HL-60 (cell line): ENCODE measurements at regions not wholly inside any gene's neighbourhood (a gene's known extent, or its start where the extent isn't known, plus 50 kb on each side); places are given as distances from the start of the nearest gene placed in this dataset.

ENCODE experiments used
- DNase-seq, 2 experiments: peaks; one replicate each; pipeline ENCODE4 v3.0.0-alpha.2; 2010 to 2020; ENCODE audit warnings: low read depth in 1 of 2, low spot score in 1 of 2
- H3K27ac ChIP-seq: fragments of 250-450 bp; sonication (Bioruptor Pico); replicated peaks from 2 replicates; pipeline ENCODE4 v1.5.1; 2020; ENCODE audit warnings: mild to moderate bottlenecking, moderate library complexity
- H3K27me3 ChIP-seq: fragments of 250-450 bp; sonication (Bioruptor Pico); 2 replicates; pipeline ENCODE4 v1.5.1; 2021; ENCODE audit warnings: mild to moderate bottlenecking, moderate library complexity; ENCODE audit not compliant: insufficient read depth, poor library complexity, severe bottlenecking
- H3K4me3 ChIP-seq: replicated peaks from 2 replicates; pipeline ENCODE4 v1.5.1; 2011; ENCODE audit warnings: mild to moderate bottlenecking, control low read depth, low read length; ENCODE audit not compliant: insufficient read depth
- GABPA ChIP-seq: IDR thresholded peaks from 2 replicates; pipeline ENCODE4 v1.6.1; 2012; ENCODE audit warnings: low read depth
- POLR2AphosphoS5 ChIP-seq: IDR thresholded peaks from 2 replicates; pipeline ENCODE4 v1.6.1; 2012; ENCODE audit warnings: low read depth
- SPI1 ChIP-seq: IDR thresholded peaks from 2 replicates; pipeline ENCODE4 v1.6.1; 2012; ENCODE audit warnings: low read depth, mild to moderate bottlenecking, borderline replicate concordance
- TF ChIP-seq, protein P1 (sequence below): IDR thresholded peaks from 2 replicates; pipeline ENCODE4 v1.6.1; 2012; ENCODE audit warnings: low read depth; ENCODE audit not compliant: insufficient replicate concordance
- TF ChIP-seq, protein P2 (sequence below): IDR thresholded peaks from one replicate; pipeline ENCODE4 v1.5.1; 2011; ENCODE audit warnings: low read length, control low read depth, inconsistent platforms; ENCODE audit not compliant: insufficient read depth

DNA sequence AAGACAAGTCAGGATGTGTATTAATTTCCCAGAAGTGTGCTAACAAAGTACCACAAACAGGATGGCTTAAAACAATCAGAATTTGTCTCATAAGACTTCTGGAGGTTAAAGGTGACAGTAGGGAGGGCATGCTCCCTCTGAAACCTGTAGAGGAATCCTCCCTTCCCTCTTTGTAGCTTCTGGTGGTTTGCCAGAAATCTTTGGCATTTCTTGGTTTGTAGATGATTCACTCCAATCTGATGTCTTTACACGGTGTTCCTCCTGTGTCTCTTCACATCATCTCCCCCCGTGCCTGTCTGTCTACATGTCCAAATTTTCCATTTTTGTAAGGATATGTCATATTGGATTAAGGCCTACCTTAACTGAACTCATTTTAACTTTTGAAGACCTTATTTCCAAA, 471.5 kb downstream of the ZNF608 start:
- no peak overlapping the region for H3K27ac ChIP-seq
- no peaks in the 10 kb centered on the region for H3K27me3 ChIP-seq
- TF ChIP-seq SPI1 (no peak), POLR2AphosphoS5 (no peak), GABPA (no peak)
- TF ChIP-seq, protein P1, sequence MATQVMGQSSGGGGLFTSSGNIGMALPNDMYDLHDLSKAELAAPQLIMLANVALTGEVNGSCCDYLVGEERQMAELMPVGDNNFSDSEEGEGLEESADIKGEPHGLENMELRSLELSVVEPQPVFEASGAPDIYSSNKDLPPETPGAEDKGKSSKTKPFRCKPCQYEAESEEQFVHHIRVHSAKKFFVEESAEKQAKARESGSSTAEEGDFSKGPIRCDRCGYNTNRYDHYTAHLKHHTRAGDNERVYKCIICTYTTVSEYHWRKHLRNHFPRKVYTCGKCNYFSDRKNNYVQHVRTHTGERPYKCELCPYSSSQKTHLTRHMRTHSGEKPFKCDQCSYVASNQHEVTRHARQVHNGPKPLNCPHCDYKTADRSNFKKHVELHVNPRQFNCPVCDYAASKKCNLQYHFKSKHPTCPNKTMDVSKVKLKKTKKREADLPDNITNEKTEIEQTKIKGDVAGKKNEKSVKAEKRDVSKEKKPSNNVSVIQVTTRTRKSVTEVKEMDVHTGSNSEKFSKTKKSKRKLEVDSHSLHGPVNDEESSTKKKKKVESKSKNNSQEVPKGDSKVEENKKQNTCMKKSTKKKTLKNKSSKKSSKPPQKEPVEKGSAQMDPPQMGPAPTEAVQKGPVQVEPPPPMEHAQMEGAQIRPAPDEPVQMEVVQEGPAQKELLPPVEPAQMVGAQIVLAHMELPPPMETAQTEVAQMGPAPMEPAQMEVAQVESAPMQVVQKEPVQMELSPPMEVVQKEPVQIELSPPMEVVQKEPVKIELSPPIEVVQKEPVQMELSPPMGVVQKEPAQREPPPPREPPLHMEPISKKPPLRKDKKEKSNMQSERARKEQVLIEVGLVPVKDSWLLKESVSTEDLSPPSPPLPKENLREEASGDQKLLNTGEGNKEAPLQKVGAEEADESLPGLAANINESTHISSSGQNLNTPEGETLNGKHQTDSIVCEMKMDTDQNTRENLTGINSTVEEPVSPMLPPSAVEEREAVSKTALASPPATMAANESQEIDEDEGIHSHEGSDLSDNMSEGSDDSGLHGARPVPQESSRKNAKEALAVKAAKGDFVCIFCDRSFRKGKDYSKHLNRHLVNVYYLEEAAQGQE = no peak
- TF ChIP-seq, protein P2, sequence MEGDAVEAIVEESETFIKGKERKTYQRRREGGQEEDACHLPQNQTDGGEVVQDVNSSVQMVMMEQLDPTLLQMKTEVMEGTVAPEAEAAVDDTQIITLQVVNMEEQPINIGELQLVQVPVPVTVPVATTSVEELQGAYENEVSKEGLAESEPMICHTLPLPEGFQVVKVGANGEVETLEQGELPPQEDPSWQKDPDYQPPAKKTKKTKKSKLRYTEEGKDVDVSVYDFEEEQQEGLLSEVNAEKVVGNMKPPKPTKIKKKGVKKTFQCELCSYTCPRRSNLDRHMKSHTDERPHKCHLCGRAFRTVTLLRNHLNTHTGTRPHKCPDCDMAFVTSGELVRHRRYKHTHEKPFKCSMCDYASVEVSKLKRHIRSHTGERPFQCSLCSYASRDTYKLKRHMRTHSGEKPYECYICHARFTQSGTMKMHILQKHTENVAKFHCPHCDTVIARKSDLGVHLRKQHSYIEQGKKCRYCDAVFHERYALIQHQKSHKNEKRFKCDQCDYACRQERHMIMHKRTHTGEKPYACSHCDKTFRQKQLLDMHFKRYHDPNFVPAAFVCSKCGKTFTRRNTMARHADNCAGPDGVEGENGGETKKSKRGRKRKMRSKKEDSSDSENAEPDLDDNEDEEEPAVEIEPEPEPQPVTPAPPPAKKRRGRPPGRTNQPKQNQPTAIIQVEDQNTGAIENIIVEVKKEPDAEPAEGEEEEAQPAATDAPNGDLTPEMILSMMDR = no peak
- no peak overlapping the region for H3K4me3 ChIP-seq
- DNase-seq = no peak

DNA sequence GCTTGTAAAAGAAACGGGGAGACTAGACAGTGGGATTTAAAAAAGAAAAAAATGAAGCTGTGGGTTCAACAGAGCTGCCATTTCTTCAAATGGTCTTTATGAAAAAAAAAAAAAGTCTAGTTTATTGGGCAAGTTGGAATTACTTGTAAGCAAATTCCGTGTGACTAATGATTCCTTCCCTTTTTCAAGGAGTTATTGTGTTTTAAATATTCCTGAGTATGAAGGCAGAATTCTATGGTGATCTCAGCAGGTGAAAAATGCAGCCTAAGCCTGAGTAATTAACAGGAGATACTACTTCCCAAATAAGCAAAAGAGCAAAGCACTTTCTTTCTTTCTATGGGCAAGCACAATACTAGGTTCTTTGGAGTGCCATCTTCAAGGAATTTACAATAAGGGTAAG, 481.9 kb downstream of the ZNF608 start:
- no peak overlapping the region for H3K4me3 ChIP-seq
- no peaks in the 10 kb centered on the region for H3K27me3 ChIP-seq
- no peak for DNase-seq
- TF ChIP-seq, protein P2 = no peak
- TF ChIP-seq GABPA (no peak), SPI1 (no peak), POLR2AphosphoS5 (no peak)
- TF ChIP-seq, protein P1 = no peak
- H3K27ac ChIP-seq = no peak overlapping the region

DNA sequence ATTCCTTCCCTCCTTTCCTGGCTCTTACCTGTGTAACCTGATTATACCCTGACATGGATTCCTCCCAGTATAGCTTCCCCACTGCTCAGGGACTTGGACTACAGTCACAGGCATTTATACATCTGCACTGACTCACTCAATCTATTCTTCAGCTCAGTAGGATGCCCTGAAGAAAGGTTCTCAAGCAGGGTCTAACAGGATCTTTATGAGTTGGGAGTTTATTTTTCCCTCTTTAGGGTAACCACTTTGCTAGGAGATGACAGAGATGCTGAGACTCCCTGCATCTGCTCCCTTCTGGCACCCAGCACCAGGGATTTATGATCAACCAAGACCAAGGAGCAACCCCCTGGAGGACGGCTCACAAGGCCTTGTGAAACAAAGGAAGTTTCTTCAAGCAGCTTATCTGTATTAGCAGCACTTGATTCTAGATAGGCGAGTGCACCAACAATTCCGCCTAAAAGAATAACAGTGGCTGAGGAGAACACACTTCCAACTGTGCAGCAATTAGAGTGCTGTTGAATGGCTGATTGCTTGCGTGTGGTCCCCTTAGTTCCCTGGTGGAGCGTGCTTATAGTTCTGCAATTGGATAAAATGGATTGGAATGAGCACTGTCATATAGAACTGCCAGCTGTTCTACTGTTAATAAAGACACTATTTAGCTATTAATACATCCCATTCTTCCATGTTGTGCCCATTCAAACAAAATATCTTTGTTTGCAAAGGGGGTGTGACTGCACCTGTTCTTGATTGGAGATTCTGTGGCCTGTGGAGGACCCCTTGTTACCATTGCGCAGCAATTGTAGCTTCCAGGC, 482.6 kb downstream of the ZNF608 start:
- no peak for TF ChIP-seq POLR2AphosphoS5
- TF ChIP-seq GABPA = no peak
- TF ChIP-seq, protein P1 = no peak
- TF ChIP-seq, protein P2 = no peak
- no peak for TF ChIP-seq SPI1
- Histone ChIP-seq H3K4me3 (no peak overlapping the region), H3K27me3 (no peaks in the 10 kb centered on the region), H3K27ac (no peak overlapping the region)
- DNase-seq = no peak
